Natural killer cell treated with Interleukin-12 subunit alpha and Interleukin-12 subunit beta and Interleukin-15 and Interleukin-18, amount 100 ng/mL, for 72 hours (primary cell): ENCODE measurements at regions not wholly inside any gene's neighbourhood (a gene's known extent, or its start where the extent isn't known, plus 50 kb on each side); places are given as distances from the start of the nearest gene placed in this dataset.
"Not testable (repeated sequence)": the region's sequence is repeated elsewhere in the genome, so short reads cannot be mapped to it uniquely, and the experiment has no call there.

Experiments
- ATAC-seq, 2 donors: fragments of 150-1000 bp; cut with Tn5 transposase in 1 of 2; sonication (Bioruptor Pico), chemical (Tn5 transposase) in 1 of 2; 2 replicates each; pipeline ENCODE4 v1.10.0; 2021
- DNase-seq: peaks from one replicate; pipeline ENCODE4 v3.0.0; 2022; ENCODE audit warnings: low spot score
- H3K27ac Mint-ChIP-seq, 2 donors: 1 replicate in 1 of 2; 2 replicates in 1 of 2; pipeline ENCODE4 v1.8.0; 2022; ENCODE audit warnings: mixed read lengths in 2 of 2, mild to moderate bottlenecking in 1 of 2, moderate library complexity in 1 of 2
- H3K27me3 Mint-ChIP-seq, 2 donors: 1 replicate in 1 of 2; 2 replicates in 1 of 2; pipeline ENCODE4 v1.8.0; 2022; ENCODE audit warnings: mixed read lengths in 2 of 2
- H3K36me3 Mint-ChIP-seq: one replicate; pipeline ENCODE4 v1.8.0; 2022; ENCODE audit warnings: mixed read lengths
- H3K4me1 Mint-ChIP-seq, 2 donors: 1 replicate in 1 of 2; 2 replicates in 1 of 2; pipeline ENCODE4 v1.8.0; 2022; ENCODE audit warnings: low read depth in 2 of 2, mixed read lengths in 2 of 2, mild to moderate bottlenecking in 1 of 2
- H3K4me3 Mint-ChIP-seq: one replicate; pipeline ENCODE4 v1.8.0; 2022; ENCODE audit warnings: mixed read lengths
- H3K9me3 Mint-ChIP-seq: 2 replicates; pipeline ENCODE4 v1.8.0; 2022; ENCODE audit warnings: mixed read lengths

GRCh38 chr4:28831867-28832266, 1888.3 kb upstream of the PCDH7 start:
- Mint-ChIP-seq H3K4me3 (no peak overlapping the region), H3K36me3 (peaks cover 5% of the 10 kb centered on the region), H3K9me3 (peaks cover 19% of the 10 kb centered on the region), H3K27ac (no peak overlapping the region), H3K27me3 (no peaks in the 10 kb centered on the region), H3K4me1 (no peaks in the 10 kb centered on the region)
- DNase-seq (no peak), ATAC-seq (no peak)

GRCh38 chr4:28832444-28832843, 1887.7 kb upstream of the PCDH7 start:
- Mint-ChIP-seq H3K27me3 (no peaks in the 10 kb centered on the region), H3K4me3 (no peak overlapping the region), H3K36me3 (peaks cover under 1% of the 10 kb centered on the region), H3K9me3 (peaks cover 17% of the 10 kb centered on the region), H3K4me1 (no peaks in the 10 kb centered on the region), H3K27ac (no peak overlapping the region)
- no peak for ATAC-seq
- no peak for DNase-seq

- no peaks in the 10 kb centered on the region for H3K4me1 Mint-ChIP-seq
- H3K9me3 Mint-ChIP-seq: peaks cover 21% of the 10 kb centered on the region
- ATAC-seq (no peak), DNase-seq (no peak)
- H3K27ac Mint-ChIP-seq: no peak overlapping the region
- no peaks in the 10 kb centered on the region for H3K27me3 Mint-ChIP-seq
- peaks cover 4% of the 10 kb centered on the region for H3K36me3 Mint-ChIP-seq
- no peak overlapping the region for H3K4me3 Mint-ChIP-seq
These were observed 1886.0 kb upstream of the PCDH7 start for GRCh38 chr4:28834120-28834519.

- H3K27me3 Mint-ChIP-seq: no peaks in the 10 kb centered on the region
- ATAC-seq: no peak
- H3K4me3 Mint-ChIP-seq: no peak overlapping the region
- no peak for DNase-seq
- no peak overlapping the region for H3K27ac Mint-ChIP-seq
- no peaks in the 10 kb centered on the region for H3K4me1 Mint-ChIP-seq
- H3K9me3 Mint-ChIP-seq: peaks cover 21% of the 10 kb centered on the region
- peaks cover 6% of the 10 kb centered on the region for H3K36me3 Mint-ChIP-seq
These were observed 1884.7 kb upstream of the PCDH7 start for GRCh38 chr4:28835501-28835900.

GRCh38 chr4:28842271-28842670, 1877.9 kb upstream of the PCDH7 start:
- H3K36me3 Mint-ChIP-seq: peaks cover 6% of the 10 kb centered on the region
- H3K4me3 Mint-ChIP-seq: no peak overlapping the region
- DNase-seq: no peak
- H3K27me3 Mint-ChIP-seq: no peaks in the 10 kb centered on the region
- no peak for ATAC-seq
- peaks cover 23% of the 10 kb centered on the region for H3K9me3 Mint-ChIP-seq
- no peak overlapping the region for H3K27ac Mint-ChIP-seq
- H3K4me1 Mint-ChIP-seq: no peaks in the 10 kb centered on the region

- Mint-ChIP-seq H3K36me3 (peaks cover 5% of the 10 kb centered on the region), H3K27me3 (no peaks in the 10 kb centered on the region), H3K9me3 (peaks cover 20% of the 10 kb centered on the region), H3K27ac (no peak overlapping the region), H3K4me1 (no peaks in the 10 kb centered on the region), H3K4me3 (no peak overlapping the region)
- no peak for ATAC-seq
- DNase-seq: no peak
These were observed 1875.0 kb upstream of the PCDH7 start for GRCh38 chr4:28845158-28845557.

GRCh38 chr4:28857028-28857427, 1863.1 kb upstream of the PCDH7 start:
- H3K4me3 Mint-ChIP-seq, DNase-seq, H3K27me3 Mint-ChIP-seq, ATAC-seq, H3K27ac Mint-ChIP-seq, H3K4me1 Mint-ChIP-seq: not testable (repeated sequence)
- Mint-ChIP-seq H3K9me3 (peaks cover 20% of the 10 kb centered on the region), H3K36me3 (peaks cover 13% of the 10 kb centered on the region)

GRCh38 chr4:28868841-28869240, 1851.3 kb upstream of the PCDH7 start:
- Mint-ChIP-seq H3K36me3 (no peaks in the 10 kb centered on the region), H3K4me3 (no peak overlapping the region), H3K4me1 (no peaks in the 10 kb centered on the region), H3K27ac (no peak overlapping the region), H3K27me3 (no peaks in the 10 kb centered on the region), H3K9me3 (peaks cover 10% of the 10 kb centered on the region)
- no peak for DNase-seq
- no peak for ATAC-seq

- no peaks in the 10 kb centered on the region for H3K27me3 Mint-ChIP-seq
These were observed 1841.0 kb upstream of the PCDH7 start for GRCh38 chr4:28879178-28879577.

GRCh38 chr4:28879900-28880299, 1840.3 kb upstream of the PCDH7 start:
- H3K9me3 Mint-ChIP-seq: peaks cover 21% of the 10 kb centered on the region
- no peaks in the 10 kb centered on the region for H3K27me3 Mint-ChIP-seq
- no peaks in the 10 kb centered on the region for H3K4me1 Mint-ChIP-seq
- no peak overlapping the region for H3K4me3 Mint-ChIP-seq
- ATAC-seq: no peak
- no peaks in the 10 kb centered on the region for H3K36me3 Mint-ChIP-seq
- H3K27ac Mint-ChIP-seq: no peak overlapping the region
- DNase-seq: no peak

More at GRCh38 chr4:28879178-28879577, 1841.0 kb upstream of the PCDH7 start:
- no peaks in the 10 kb centered on the region for H3K36me3 Mint-ChIP-seq
- H3K27ac Mint-ChIP-seq: no peak overlapping the region
- no peak overlapping the region for H3K4me3 Mint-ChIP-seq
- ATAC-seq (no peak), DNase-seq (no peak)
- no peaks in the 10 kb centered on the region for H3K4me1 Mint-ChIP-seq
- peaks cover 17% of the 10 kb centered on the region for H3K9me3 Mint-ChIP-seq

- H3K4me3 Mint-ChIP-seq: no peak overlapping the region
These were observed 1837.0 kb upstream of the PCDH7 start for GRCh38 chr4:28883211-28883610.

GRCh38 chr4:28886934-28887333, 1833.2 kb upstream of the PCDH7 start:
- Mint-ChIP-seq H3K36me3 (no peaks in the 10 kb centered on the region), H3K9me3 (peaks cover 16% of the 10 kb centered on the region), H3K4me3 (no peak overlapping the region), H3K27ac (no peak overlapping the region), H3K4me1 (no peaks in the 10 kb centered on the region), H3K27me3 (no peaks in the 10 kb centered on the region)
- ATAC-seq (no peak), DNase-seq (no peak)

More at GRCh38 chr4:28883211-28883610, 1837.0 kb upstream of the PCDH7 start:
- no peak for DNase-seq
- Mint-ChIP-seq H3K4me1 (no peaks in the 10 kb centered on the region), H3K36me3 (no peaks in the 10 kb centered on the region), H3K9me3 (peaks cover 18% of the 10 kb centered on the region), H3K27me3 (no peaks in the 10 kb centered on the region), H3K27ac (no peak overlapping the region)
- ATAC-seq: no peak

- no peak overlapping the region for H3K4me3 Mint-ChIP-seq
- H3K36me3 Mint-ChIP-seq: no peaks in the 10 kb centered on the region
- no peak overlapping the region for H3K27ac Mint-ChIP-seq
- ATAC-seq: no peak
- no peaks in the 10 kb centered on the region for H3K27me3 Mint-ChIP-seq
- no peak for DNase-seq
- H3K9me3 Mint-ChIP-seq: peaks cover 16% of the 10 kb centered on the region
- H3K4me1 Mint-ChIP-seq: no peaks in the 10 kb centered on the region
These were observed 1829.0 kb upstream of the PCDH7 start for GRCh38 chr4:28890949-28891775.

GRCh38 chr4:28913466-28913865, 1806.7 kb upstream of the PCDH7 start:
- Mint-ChIP-seq H3K27me3 (no peaks in the 10 kb centered on the region), H3K9me3 (peaks cover 10% of the 10 kb centered on the region), H3K4me3 (no peak overlapping the region), H3K4me1 (no peaks in the 10 kb centered on the region), H3K27ac (no peak overlapping the region), H3K36me3 (no peaks in the 10 kb centered on the region)
- no peak for DNase-seq
- no peak for ATAC-seq

GRCh38 chr4:28916585-28916984, 1803.6 kb upstream of the PCDH7 start:
- Mint-ChIP-seq H3K4me3 (no peak overlapping the region), H3K27me3 (no peaks in the 10 kb centered on the region), H3K27ac (no peak overlapping the region), H3K36me3 (no peaks in the 10 kb centered on the region), H3K4me1 (no peaks in the 10 kb centered on the region), H3K9me3 (peaks cover 22% of the 10 kb centered on the region)
- ATAC-seq (no peak), DNase-seq (no peak)
